ENCODE measurements at regions not wholly inside any gene's neighbourhood (a gene's known extent, or its start where the extent isn't known, plus 50 kb on each side); places are given as distances from the start of the nearest gene placed in this dataset.

GRCh38 chr11:19405966-19406365, 165.2 kb upstream of the E2F8 start:
- SMC1A ChIA-PET (ENCODE audit: uncharacterized antibody, unreplicated experiment) = interaction anchor here (1.0 to 1.4 kb wide), 2 partner anchors 15 to 80 kb away, joined by 3 read pairs; no protein-coding TSS in a partner anchor
- H3K79me2 ChIP-seq (ENCODE audit: control insufficient read depth, insufficient read depth, low read length) = no peaks in the 10 kb centered on the region
- no TSS peak for BruUV-seq (replicated peaks)
- no peak overlapping the region for H3K9ac ChIP-seq (ENCODE audit: control insufficient read depth, insufficient read depth, low read length)
- H4K20me1 ChIP-seq (ENCODE audit: control insufficient read depth, insufficient read depth) = no peaks in the 10 kb centered on the region
- TF ChIP-seq JUNB (IDR thresholded peaks at IDR 0.05) (no peak), JUND (IDR thresholded peaks at IDR 0.05; ENCODE audit: low read depth, low read length) (no peak), ZBTB11 (CRISPR knock-in tag; IDR thresholded peaks at IDR 0.05) (no peak), CBFB (IDR thresholded peaks at IDR 0.05; ENCODE audit: low read depth) (no peak), E4F1 (IDR thresholded peaks at IDR 0.05; ENCODE audit: borderline replicate concordance, partially characterized antibody) (no peak), RAD51 (IDR thresholded peaks at IDR 0.05) (no peak), SMAD5 (IDR thresholded peaks at IDR 0.05; ENCODE audit: low read depth) (no peak), CHD2 (IDR thresholded peaks at IDR 0.05; ENCODE audit: borderline replicate concordance, low read depth, low read length) (no peak)
- no peaks in the 10 kb centered on the region for H3K9me3 ChIP-seq (replicated peaks; ENCODE audit: control insufficient read depth, insufficient read depth, low read length)
- 25% methylated on average over 4 of the region's 4 CpGs for WGBS (ENCODE audit: insufficient coverage, insufficient replicate concordance, low lambda C conversion rate, missing lambda C conversion rate)
- H3K27ac ChIP-seq (ENCODE audit: control insufficient read depth, insufficient read depth) = no peak overlapping the region
- FAIRE-seq (no peak), DNase-seq (ENCODE audit: low read depth, low spot score) (no peak), ATAC-seq (peak; percentile 34)
- H3K4me2 ChIP-seq (ENCODE audit: control insufficient read depth, insufficient read depth) = no peak overlapping the region
- H3K4me1 ChIP-seq (ENCODE audit: control insufficient read depth, insufficient read depth, low read length) = peaks cover 13% of the 10 kb centered on the region
- POLR2A ChIA-PET = no interaction called here
- intact Hi-C loops (cut with micrococcal nuclease; ENCODE audit: unreplicated experiment) (no loop called here), in situ Hi-C loops (cut with MboI) (no loop called here)
- no peaks in the 10 kb centered on the region for H3K36me3 ChIP-seq (ENCODE audit: control insufficient read depth in 2 of 2, insufficient read depth in 2 of 2, low read length in 1 of 2)
- RAD21 ChIA-PET (ENCODE audit: unreplicated experiment) = no interaction called here
- no peak overlapping the region for H3K4me3 ChIP-seq
- no peaks in the 10 kb centered on the region for H3K27me3 ChIP-seq (replicated peaks in 1 of 2; ENCODE audit: control insufficient read depth in 2 of 2, insufficient read depth in 2 of 2, low read length in 1 of 2)
- CTCF ChIA-PET = interaction anchor here (0.6 kb wide), 1 partner anchor 419 kb away, joined by 3 read pairs; no protein-coding TSS in a partner anchor
- H2AFZ ChIP-seq (ENCODE audit: control insufficient read depth, low read depth, low read length) = no peak overlapping the region

Measured in GM12878 (cell line).